Fibroblast of lung (primary cell): ENCODE measurements at regions not wholly inside any gene's neighbourhood (a gene's known extent, or its start where the extent isn't known, plus 50 kb on each side); places are given as distances from the start of the nearest gene placed in this dataset.

Experiments used
- EZH2 ChIP-seq: IDR thresholded peaks from 2 replicates; pipeline ENCODE4 v1.5.1; 2012; ENCODE audit warnings: low read length, control low read depth, mild to moderate bottlenecking; ENCODE audit errors: missing control alignments
- TF ChIP-seq, protein P1 (sequence below), 2 donors: IDR thresholded peaks in 1 of 2; conservative IDR thresholded peaks in 1 of 2; 1 replicate in 1 of 2; 2 replicates in 1 of 2; pipeline ENCODE4 v1.5.1; 2011 to 2012; ENCODE audit warnings: low read length in 2 of 2, control low read depth in 1 of 2, inconsistent platforms in 1 of 2, low read depth in 1 of 2, mild to moderate bottlenecking in 1 of 2

DNA sequence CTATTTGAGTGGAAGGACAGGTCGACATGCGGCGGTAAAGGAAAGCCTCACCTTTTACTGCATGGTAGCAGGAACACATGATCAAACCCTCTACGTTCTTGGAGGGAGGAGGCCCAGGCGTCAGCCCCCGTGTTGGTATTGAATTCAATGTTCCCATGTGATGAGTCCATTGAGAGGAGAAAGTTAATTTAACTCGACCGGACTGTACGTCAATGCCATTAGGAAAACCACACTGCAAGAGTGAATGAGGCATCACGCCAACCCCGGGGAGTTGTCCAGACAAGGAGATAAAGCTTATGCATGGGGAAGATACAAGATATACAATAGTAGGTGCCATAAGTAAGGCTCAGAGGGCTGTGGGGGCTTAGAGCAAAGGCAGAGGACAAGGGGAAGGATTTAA lies 213.9 kb upstream of the ECI2 start:
- TF ChIP-seq EZH2 = no peak
- TF ChIP-seq, protein P1, sequence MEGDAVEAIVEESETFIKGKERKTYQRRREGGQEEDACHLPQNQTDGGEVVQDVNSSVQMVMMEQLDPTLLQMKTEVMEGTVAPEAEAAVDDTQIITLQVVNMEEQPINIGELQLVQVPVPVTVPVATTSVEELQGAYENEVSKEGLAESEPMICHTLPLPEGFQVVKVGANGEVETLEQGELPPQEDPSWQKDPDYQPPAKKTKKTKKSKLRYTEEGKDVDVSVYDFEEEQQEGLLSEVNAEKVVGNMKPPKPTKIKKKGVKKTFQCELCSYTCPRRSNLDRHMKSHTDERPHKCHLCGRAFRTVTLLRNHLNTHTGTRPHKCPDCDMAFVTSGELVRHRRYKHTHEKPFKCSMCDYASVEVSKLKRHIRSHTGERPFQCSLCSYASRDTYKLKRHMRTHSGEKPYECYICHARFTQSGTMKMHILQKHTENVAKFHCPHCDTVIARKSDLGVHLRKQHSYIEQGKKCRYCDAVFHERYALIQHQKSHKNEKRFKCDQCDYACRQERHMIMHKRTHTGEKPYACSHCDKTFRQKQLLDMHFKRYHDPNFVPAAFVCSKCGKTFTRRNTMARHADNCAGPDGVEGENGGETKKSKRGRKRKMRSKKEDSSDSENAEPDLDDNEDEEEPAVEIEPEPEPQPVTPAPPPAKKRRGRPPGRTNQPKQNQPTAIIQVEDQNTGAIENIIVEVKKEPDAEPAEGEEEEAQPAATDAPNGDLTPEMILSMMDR (conservative IDR thresholded peaks at IDR 0.05 in 1 of 2, IDR thresholded peaks at IDR 0.05 in 1 of 2; ENCODE audit: low read depth in 1 of 2, low read length in 2 of 2) = no peak
